ENCODE measurements at regions not wholly inside any gene's neighbourhood (a gene's known extent, or its start where the extent isn't known, plus 50 kb on each side); places are given as distances from the start of the nearest gene placed in this dataset.
"Not testable (repeated sequence)": the region's sequence is repeated elsewhere in the genome, so short reads cannot be mapped to it uniquely, and the experiment has no call there.

DNA sequence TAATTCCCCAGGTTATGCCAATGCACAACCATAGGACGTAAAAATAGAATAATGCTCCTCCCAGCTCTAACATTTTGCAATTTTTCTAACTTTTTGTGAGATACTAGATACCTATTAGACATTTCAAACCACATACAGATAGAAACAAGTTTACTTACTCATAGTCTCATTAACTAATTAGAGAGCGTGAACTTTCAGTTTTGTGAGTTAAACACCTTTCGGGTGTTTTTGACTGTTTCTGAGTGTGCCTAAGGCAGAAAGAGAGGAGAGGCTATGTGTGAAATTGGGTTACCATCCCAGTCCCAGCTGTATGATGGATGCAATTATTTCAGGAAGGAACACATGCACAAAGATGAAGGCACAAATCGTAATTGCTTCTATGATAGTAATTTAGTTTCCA lies 300.4 kb upstream of the POU1F1 start:
- DNase-seq = no peak

DNA sequence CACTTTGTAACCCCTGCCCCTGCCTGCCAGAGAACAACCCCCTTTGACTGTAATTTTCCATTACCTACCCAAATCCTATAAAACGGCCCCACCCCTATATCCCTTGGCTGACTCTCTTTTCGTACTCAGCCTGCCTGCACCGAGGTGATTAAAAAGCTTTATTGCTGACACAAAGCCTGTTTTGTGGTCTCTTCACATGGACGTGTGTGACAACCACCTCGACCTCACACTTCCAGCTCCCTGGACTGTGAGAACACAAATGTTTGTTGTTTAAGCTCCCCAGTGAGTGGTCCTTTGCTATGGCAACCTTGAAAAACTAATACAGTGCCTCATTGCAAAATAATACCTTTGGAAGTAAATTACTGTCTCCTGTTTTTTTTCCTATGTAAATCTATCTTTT lies 299.2 kb upstream of the POU1F1 start:
- DNase-seq = no peak

DNA sequence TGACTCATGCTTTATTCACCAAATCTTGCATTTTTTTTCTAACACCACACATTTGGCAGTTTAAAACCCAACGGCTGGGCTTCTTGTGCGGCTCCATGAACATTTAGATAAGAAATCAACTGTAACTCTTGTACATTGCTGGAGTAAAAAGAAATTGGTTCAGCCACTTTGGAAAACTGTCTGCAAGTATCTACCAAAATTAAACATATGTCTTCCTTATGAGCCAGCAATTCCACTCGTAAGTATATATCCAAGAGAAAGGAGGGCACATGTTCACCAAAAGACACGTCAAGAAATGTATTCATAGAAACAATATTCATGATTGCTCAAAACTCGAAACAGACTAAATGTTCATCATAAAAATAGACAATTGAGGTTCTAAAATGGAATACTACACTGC lies 291.9 kb upstream of the POU1F1 start:
- DNase-seq = no peak

DNA sequence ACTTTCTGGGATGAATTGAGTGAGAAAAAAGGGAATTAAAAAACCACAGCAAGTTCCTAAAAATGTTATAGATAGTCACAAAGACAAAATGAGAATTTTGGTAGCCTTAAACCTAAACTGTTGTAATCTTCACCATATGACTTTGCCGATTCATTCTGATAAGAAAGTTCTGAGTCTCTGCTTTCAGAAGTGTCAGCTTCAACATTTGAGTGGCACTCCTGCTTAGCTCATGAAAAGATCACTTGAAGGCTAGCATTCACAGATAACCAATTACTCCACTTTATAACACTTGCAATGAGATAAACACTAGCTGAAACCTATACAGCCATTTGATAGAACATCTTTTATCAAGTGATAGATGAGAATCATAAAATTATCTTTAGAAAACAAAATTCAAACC lies 288.1 kb upstream of the POU1F1 start:
- no peak for DNase-seq

DNA sequence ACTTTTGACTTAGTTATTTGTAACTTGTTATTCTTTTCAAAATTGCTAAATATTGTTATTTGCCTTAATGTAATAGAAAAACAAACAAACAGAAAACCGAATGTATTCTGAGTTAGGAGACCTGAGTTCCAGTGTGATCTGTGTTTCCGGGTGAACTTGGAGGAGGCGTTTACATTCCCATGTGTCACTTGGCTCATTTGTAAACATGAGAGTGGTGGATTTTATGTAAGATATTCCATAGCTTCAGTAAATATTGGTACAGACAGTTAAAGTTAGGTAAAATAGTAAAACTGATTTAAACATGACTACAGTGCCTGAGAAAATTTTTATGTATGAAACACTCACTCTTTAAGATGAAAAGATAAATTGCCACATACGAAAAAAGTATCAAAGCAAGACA lies 287.3 kb upstream of the POU1F1 start:
- DNase-seq = no peak

DNA sequence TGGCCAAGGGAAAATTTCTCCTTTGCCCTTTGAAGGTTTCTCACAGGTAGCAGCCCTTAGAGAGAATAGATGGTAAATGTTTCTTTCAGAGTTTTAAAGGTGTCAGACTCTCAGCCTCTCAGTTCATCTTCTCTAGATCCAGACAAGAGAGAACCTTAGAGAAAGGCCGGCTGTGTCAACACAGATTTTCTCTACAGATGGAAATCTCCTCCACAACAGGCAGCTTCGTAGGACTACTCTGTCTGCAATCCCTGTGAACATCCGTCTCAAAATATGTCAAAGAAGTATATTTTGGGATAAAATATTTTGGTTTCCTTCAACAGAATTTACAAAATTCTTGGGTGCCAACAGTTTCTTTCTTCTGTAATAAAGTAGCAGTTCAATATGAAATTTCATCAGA lies 282.1 kb upstream of the POU1F1 start:
- no peak for DNase-seq

DNA sequence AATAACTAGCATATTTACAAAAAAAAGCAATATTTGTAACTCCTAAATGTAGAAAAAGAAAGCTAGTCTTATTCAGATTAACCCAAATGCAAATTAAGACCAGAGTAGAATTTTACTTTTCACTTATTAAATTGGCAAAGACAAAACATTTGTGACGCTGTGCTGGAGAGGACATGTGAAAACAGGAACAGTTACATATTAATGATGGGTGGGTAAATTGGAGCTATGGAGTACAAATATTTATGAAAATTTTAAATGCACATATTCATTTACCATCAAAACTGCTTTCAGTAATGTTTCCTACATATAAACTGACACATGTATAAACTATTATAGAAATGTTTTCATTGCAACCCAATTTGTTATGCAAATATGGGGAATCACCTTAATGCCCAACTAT lies 278.9 kb upstream of the POU1F1 start:
- no peak for DNase-seq

DNA sequence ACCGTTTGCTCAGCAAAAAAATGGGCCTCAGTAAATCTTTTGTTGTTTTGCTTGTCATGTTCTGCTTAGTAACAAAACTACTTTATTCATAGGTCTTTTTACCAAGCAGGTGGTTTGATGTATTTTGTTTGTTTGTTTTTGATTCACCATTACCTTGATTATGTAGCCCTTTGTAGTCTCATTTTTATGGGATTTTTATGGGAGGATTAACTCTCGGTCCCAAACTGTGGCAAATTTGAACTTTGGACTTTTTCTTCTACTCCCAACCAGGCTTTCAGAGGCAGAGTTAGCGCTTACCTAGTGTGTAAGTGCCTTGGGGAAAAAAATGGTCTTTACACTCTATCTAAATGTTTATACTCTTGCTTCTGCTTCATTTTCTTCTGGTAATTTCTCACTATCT lies 276.7 kb upstream of the POU1F1 start:
- no peak for DNase-seq

DNA sequence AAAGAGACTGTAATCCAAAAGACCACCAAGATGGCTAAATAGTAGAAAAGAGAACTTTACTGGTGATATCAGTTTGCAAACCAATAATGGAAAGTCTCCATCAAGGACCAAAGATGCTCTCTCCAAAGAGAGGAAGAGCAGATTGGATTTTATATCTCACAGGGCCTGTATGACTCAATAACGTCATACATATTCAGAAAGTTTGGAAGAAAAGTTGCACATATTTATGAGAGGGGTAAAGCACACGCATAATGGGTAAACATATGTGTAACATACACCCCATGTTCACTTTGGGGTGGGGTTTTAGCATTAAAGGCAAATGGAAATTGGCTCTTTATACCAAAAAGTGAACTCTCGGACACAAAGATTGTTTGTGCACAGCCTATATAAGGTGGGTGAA lies 274.5 kb upstream of the POU1F1 start:
- no peak for DNase-seq

DNA sequence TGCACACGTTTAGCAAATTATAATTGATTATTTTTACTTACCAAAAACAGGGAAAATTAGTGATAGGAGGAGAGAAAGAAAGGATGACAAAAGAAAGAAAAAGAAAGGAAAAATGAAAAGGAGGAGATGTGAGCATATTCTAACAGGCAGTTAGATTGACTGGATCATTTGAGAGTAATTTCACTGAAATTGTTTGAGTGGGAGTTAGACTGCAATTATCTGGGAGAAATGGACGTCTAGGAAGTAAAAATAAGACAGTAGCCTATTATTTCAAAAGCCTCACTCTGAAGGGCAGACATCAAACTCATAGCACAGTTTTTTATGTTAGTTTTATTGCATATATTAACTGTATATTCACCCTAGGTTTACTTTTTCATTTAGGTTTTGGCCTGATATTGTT lies 272.8 kb upstream of the POU1F1 start:
- DNase-seq = no peak

DNA sequence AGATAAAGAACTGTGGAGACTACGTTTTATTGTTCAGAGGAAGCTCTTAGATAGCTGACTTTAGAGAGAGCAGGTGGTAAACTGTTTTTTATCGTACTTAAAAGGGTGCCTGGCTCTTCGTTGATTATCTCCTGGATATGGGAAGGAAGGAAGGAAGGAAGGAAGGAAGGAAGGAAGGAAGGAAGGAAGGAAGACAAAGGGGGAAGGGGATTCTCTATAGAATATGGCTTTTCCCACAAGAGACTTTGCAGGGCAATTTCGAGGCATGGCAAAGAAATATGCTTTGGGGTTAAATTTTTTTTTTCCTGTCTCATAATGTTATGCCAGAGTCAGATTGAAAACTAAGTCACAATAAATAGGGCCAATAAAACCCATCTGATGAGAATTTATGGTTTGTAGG lies 271.9 kb upstream of the POU1F1 start:
- no peak for DNase-seq

DNA sequence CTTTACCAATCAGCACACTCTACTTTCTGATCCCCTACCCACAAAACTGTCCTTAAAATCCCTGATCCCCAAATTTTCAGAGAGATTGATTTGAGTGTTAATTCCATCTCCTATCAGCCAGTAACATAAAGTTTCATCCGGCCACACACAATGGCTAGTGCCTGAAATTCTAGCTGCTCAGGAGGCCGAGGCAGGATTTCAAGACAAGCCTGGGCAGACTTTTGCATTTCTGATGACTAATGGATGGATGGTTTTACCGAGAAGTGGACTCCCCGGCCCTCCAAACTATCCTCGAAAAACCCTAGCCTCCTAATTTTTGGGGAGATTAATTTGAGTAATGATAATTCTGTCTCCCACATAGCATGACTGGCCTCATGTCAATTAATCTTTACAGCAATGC lies 269.8 kb upstream of the POU1F1 start:
- DNase-seq = no peak

DNA sequence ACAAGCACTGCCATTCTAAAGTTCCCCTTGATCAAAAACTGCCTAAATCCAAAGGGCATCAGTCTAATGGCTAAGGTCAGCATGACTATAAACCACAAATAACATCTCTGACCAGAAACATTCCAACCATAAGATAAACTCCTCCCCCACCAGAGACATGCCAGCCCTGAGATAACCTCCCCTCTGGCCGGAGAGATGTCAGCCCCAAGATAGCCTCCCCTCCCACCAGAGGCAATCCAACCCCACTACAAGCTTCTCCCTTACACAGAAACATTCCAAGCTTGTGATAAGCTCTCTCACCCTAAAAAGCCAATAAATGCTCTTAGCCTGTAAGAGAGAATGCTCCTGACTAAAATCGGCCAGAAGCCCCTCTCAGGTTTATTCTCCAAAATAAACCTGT lies 267.0 kb upstream of the POU1F1 start:
- DNase-seq = not testable (repeated sequence)

DNA sequence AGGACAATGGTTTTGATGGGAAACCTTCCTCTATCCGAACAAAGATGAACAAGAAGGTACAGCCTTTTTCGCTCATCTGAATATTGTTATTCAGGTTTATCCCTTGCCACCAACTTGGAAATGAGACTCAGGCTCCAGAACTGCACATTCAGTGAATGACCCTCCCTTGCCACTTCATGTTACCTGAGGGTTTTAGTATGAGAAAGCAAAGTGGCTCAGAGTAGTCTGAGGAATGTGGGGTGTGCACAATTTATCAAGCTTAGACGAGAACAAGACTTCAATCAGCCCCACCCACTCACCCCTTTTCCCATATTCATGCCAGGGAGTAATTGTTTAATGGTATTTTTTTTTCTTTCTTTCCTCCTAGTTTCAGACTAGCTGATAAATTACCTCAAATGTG lies 265.3 kb upstream of the POU1F1 start:
- DNase-seq = no peak

DNA sequence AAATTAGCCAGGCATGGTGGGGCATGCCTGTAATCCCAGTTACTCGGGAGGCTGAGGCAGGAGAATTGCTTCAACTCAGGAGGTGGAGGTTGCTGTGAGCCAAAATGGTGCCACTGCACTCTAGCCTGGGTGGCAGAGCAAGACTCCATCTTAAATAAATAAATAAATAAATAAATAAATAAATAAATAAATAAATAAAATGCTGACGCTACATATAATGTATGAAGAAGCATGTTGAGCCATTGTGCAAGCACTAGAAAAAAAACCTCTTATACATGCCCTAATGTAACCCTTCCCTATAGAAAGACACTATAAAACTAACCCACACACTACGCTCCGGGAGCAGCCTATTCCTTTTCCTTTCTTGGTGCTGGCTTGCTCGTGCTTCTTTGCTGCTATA lies 262.3 kb upstream of the POU1F1 start:
- DNase-seq = not testable (repeated sequence)

DNA sequence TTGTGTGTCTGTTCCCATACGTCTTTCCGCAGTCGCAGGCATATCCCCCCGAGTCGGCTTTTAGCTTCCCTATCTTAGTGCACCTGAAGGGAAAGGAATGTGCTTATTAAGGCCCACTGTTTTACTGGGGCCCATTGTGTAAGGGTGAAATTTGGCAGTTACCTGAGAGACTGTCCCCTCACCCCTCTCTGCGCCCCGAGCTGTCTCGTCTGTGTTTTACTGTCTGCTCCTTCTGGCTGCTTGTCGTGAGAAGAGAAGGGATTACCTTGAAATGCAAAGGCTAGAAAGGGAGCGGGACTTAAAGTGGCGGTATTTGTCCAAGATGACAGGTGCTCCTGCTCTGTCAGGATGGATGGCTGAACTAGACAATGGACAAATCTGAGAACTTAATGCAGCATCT lies 233.0 kb upstream of the POU1F1 start:
- no peak for DNase-seq

DNA sequence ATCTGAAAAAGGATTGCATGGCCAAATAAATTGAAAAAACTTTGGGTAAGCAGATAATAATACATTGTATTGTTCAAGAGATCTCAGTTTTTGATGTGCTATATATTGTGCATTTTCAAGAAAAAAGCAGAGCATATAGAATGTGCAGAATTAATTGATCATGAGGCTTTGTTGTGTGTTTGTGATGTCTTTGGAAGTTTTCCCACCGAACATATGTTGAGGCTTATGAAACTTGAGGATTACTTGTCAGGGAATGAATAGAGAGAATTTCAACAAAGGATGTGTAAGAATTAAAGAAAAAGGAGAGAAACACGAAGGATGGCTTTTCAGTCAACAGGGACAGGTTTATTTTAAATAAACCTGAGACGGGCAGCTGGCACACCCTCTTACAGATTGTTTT lies 232.5 kb upstream of the POU1F1 start:
- no peak for DNase-seq

DNA sequence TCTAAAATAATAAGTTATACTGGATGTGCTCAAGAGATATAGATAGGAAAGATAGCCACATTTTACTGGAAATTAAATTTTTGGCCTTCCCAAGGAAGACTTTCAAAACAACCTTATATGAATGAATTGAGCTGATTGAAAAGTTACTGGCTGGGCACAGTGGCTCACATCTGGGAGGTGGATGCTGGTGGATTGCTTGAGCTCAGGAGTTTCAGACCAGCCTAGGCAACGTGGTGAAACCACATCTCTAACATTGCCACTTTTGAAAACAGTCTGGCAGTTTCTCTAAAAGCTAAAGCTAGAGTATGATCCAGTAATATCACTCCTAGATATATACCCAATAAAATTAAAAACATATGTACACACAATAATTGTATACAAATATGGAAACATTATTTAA lies 231.4 kb upstream of the POU1F1 start:
- no peak for DNase-seq

DNA sequence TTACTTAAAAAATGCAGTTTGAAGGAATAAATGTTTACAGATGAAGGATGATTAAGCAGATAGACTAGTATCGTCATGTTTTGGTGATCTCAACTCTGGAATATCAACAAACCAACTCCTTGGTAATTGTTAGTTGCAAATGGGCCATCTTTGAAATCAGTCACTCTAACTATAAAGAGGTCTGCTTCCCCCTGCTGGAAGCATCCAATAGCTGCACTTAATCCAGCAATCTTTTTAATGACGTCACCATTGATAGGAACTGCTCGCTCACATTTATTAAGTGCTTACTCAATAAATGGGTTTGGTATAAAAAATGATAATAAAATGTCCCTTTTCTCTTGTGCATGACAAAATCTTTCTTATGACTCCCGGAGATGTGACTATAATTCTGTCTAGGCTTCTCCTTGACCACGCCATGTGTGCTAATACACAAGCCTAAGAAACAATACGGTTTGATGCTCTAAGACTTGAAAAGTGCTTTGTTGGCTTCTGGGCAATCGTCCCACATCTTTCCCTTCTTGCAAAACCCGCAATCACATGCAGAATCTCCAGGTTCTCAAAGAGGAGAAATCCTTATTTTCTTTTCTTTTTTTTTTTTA lies 227.6 kb upstream of the POU1F1 start:
- peak in 1 of 5 experiments; percentile 59 for DNase-seq

DNA sequence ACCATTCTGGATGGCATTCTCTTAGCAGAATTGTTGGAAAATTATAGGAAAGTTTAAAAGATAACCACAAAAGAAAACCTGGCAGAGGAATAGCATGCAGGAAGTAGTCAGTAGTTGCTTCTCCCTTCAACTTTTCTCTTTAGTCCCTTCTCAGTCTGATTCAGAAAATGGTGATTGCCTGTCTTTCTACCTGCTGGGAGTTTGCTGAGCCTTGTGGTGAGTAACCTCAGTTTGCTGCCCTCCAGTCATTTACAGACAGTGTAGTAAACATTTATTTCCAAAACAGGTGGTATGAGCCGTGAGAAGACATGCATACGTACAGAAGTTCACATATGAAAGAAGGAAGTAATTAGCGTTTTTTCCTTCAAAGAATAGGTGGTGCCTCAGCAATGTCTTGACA lies 224.7 kb upstream of the POU1F1 start:
- peak in 1 of 5 experiments; percentile 13 for DNase-seq

DNA sequence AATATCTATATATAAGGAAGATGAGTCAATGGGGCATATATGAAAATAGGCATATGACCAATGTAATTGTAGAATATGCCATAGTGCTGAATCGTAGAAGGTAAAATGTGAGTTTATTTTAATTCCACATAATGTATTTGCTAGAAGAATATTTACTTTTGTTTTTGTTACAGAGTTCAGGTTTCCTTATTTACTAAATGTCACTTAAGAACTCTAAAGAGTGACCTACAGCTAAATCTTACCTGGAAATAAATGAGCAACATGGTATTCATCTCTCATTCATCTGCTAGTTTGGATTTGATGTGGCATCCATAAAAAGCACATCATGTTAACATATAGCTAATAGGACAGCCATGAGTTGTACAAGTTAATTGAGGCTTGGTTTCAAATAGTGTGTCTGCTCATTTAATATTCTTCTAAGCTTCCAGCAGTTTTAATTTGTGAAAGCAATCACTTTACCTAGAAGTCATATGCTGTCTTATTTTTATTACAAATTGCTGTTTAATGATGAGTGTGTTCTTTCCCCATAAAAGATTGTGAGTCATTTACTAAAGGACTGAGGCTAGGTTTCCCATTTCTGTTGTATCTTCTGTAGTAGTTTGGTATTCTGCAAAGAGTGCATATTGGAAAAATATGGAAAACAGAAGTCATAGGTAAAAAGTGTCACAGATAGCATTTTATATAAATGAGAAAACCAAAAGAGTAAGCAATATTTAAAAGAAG lies 222.1 kb upstream of the POU1F1 start:
- DNase-seq = no peak

DNA sequence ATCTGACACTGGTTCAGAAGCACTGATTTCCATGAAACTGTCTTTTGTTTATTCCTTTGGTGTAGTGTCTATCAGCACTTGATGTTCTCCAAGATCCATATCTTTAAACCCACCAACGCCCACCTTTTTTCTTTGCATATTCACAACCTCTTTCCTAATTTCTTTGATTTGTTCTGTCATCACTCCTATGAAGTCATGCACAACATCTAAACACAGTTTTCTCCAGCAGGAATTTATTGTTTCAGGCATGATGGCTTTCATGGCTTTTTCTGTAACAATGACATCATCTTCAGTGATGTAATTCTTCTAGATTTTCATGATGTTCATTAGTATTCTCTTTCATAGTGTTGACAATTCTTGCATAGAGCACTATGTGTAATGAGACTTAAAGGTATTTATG lies 219.6 kb upstream of the POU1F1 start:
- no peak for DNase-seq

DNA sequence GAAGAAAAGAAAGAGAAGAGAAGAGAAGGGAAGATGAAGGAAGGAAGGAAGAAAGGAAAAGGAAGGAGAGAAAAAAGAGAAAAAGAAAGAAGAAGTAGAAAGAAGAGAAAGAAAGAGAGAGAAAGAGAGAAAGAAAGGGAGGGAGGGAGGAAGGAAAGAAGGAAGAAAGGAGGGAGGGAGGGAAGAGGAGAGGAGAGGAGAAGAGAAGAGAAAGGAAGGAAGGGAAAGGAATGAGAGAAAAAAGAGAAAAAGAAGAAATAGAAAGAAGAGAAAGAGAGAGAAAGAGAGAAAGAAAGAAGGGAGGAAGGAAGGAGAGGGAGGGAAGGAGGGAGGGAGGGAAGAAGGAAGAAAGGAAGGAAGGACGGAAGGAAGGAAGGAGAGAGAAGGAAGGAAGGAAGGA lies 217.9 kb upstream of the POU1F1 start:
- no peak for DNase-seq

DNA sequence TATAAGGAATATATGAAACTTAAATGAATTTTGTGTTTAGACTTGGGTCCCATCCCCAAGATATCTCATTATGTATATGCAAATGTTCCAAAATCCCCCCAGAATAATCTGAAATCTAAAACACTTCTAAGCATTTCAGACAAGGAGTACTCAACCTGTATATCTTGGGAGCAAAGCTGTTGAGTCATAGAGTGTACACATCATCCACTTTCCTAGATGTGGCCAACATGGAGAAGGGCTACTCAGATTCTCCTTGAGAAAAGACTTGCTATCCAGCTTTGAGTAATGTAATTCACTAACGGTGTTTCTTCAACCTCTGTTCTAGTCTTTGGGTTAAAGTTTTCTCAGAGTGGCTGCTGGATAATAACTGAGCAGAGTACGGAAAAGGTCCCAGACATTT lies 215.5 kb upstream of the POU1F1 start:
- DNase-seq = no peak

DNA sequence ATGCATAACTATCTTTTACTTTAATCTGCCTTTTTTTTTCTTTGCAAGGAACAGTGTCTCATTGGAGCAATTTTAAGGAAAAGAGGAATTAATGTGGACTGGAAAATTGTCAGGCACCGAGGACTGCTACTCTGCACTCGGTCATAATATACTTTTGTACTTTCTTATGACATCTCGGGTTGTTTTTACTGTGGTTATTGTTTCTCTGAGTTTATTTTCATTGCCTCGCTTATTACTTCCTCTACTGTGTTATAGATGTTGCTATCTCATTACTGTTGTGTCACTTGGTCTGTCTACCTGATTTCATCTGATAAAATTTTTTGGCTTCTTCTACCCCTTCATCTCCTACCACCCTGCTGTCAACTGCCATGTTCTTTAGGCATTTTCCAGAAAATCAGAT lies 213.5 kb upstream of the POU1F1 start:
- DNase-seq = no peak

All from T-helper 2 cell (primary cell).